ENCODE measurements at regions not wholly inside any gene's neighbourhood (a gene's known extent, or its start where the extent isn't known, plus 50 kb on each side); places are given as distances from the start of the nearest gene placed in this dataset.

- TF ChIP-seq CTCF (IDR thresholded peaks at IDR 0.05) (no peak), POLR2A (IDR thresholded peaks at IDR 0.05) (no peak)
Measured at GRCh38 chr2:167681234-167682015, 566.0 kb downstream of the STK39 start.
